ENCODE measurements at regions not wholly inside any gene's neighbourhood (a gene's known extent, or its start where the extent isn't known, plus 50 kb on each side); places are given as distances from the start of the nearest gene placed in this dataset.

DNA sequence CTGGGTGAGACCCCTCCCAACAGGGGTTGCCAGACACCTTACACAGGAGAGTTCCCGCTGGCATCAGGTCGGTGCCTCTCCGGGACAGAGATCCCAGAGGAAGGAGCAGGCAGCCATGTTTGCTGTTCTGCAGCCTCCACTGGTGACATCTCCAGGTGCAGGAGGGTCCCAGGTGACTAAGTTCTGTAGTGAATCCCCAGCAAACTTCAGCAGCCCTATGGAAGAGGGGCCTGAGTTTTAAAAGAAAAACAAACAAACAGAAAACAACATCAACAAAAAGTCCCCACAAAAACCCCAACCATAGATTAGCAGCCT, 515.1 kb downstream of the FRK start:
- TF ChIP-seq EZH2 (IDR thresholded peaks at IDR 0.05; ENCODE audit: borderline replicate concordance, low read depth, low read length, severe bottlenecking), result no peak
- no peak for TF ChIP-seq CTCF (IDR thresholded peaks at IDR 0.05; ENCODE audit: extremely low read depth in 1 of 2, insufficient read depth in 1 of 2, low read depth in 1 of 2, low read length in 2 of 2)
- no peak for TF ChIP-seq POLR2AphosphoS5 (IDR thresholded peaks at IDR 0.05; ENCODE audit: insufficient read depth, low read depth, low read length)
